Right ventricle myocardium superior (tissue), 1 donor: ENCODE measurements at regions not wholly inside any gene's neighbourhood (a gene's known extent, or its start where the extent isn't known, plus 50 kb on each side); places are given as distances from the start of the nearest gene placed in this dataset.
A peak's percentile ranks its signal among the peaks of the same experiment; 100 is the strongest.
"Not testable (repeated sequence)": the region's sequence is repeated elsewhere in the genome, so short reads cannot be mapped to it uniquely, and the experiment has no call there.

Experiments
- ATAC-seq: fragments of 200-7000 bp; cut with Tn5 transposase; one replicate; pipeline ENCODE4 v1.9.1; 2020; ENCODE audit warnings: mild to moderate bottlenecking; ENCODE audit not compliant: poor library complexity
- DNase-seq: peaks from one replicate; pipeline ENCODE4 v3.0.0-alpha.2; 2020
- intact Hi-C: fragments of 100-400 bp; cut with DNase I; formaldehyde crosslinking; loops from one replicate; pipeline ENCODE4 v1.11.2; 2022
- donor health status: DM: no; HTN: yes; CAD: no; lungs with severe emphysema.

GRCh38 chr6:126824815-126825214 lies 293.7 kb upstream of the RSPO3 start:
- DNase-seq = no peak
- ATAC-seq = no peak
- intact Hi-C loops = no loop called here

DNA sequence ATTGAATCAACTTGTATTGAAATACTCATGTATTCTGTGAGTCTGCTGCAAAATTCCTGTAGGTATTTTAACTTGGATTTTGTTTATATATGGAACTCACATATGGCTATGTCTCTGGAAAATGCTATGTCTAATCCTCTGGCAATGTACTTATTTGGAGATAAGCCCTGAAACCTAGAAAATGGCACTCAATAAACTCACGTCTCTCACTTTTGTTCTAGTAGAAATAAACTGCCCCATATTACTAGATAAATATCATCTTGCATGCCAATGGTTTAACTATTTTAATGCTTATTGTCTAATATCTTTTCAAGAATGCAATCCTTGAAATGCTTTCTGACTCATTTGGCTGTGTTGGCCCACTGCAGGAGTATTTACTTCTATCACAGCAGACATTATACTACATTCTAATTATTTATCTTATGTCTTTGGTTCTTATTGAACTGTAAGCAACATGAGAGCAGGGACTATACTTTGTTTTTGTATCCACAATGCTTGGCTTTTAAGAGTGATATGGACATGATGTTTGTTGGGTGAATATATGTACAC lies 292.2 kb upstream of the RSPO3 start:
- DNase-seq (no peak), ATAC-seq (no peak)
- intact Hi-C loops = no loop called here

DNA sequence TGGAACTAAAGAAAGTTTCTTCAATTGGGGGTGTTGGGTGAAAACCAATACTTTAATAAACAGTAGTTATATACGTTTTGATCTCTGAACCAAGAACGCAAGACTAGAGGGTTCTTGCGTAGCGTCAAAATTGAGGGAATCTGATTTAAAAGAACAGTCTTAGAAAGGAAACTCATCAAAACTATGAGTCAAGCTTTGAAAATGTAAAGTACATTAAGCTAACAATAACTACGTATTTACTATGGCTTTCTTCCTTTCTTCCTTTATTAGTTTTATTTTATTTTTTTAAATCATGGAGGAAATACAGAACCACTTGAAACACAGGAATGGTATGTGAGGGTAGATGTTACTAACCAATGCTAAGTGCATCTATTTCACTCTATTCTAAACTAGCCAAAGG lies 287.0 kb upstream of the RSPO3 start:
- ATAC-seq (no peak), DNase-seq (no peak)
- intact Hi-C loops = no loop called here

DNA sequence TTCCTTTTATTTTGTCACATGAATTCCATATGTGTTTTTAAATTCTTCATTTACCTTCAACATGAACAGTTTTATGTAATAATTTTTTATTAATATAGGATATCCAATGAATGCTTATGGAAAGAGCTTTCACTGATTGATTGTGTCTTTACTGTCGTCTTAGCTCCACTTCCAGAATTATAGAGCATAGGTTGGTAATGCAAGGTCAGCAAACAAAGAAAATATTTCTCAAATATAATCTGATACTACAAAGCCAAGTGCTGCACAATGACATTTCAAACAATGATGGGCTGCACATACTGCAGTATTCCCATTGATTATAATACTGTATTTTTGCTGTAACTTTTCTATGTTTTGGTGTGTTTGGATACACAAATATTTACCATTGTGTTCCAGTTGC lies 275.7 kb upstream of the RSPO3 start:
- intact Hi-C loops = no loop called here
- ATAC-seq (no peak), DNase-seq (no peak)

DNA sequence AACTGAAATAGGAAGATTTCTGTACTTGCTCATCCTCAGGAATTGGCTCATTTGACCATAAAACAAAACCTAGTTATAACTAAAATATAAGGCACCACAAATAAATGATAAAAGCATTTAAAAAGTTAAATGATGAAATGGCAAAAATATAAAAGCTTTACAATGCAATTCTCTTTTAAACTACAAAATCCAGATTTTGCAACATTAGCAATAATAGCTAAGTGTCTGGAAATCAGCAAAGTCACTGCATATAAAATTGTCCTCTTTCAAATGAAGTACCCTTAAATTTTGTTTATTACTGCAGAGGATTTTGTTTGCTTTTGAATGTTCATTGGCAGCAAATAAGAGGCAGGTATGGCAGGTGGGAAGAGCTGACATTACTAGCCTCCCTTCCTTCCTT lies 270.4 kb upstream of the RSPO3 start:
- no peak for ATAC-seq
- no peak for DNase-seq
- intact Hi-C loops = no loop called here

- no peak for ATAC-seq
- DNase-seq = no peak
- intact Hi-C loops = no loop called here
Observed at GRCh38 chr6:126867641-126868040, 250.8 kb upstream of the RSPO3 start.

DNA sequence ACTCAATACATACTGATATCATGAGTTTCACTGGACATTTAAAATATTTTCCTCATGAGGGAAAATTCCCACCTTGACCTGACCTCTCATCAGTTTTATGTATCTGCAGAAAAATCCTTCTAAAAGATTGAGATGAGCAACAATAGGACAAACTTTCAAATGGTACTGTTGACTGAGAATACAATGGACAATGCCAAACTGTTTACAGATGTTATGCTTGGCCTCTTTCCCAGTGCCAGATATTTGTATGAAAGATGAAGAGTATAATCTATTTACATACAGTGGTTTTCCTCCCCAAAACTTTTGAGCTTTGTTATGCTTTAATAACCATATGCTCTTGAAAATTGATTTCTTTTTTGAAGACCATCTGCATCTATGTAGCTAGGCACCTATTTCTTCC lies 245.1 kb upstream of the RSPO3 start:
- intact Hi-C loops = no loop called here
- no peak for ATAC-seq
- DNase-seq = no peak

DNA sequence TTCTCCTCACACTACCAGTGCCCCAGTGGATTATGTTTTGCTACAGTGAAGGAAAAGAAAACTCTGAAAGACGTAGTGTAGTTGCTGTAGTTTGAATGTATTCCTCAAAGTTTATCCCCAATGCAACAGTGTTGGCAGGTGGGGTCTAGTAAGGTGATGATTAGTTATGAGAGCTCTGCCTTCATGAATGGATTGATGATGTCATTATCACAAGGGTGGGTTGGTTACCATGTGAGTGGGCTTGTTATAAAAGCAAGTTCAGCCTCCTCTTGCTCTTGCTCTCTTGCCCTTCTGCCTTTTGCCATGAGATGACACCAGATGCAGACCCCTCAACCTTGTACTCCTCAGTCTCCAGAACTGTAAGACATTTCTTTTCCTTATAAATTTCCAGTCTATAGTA lies 244.7 kb upstream of the RSPO3 start:
- intact Hi-C loops = no loop called here
- DNase-seq (no peak), ATAC-seq (no peak)

- no peak for DNase-seq
- ATAC-seq = no peak
- intact Hi-C loops = no loop called here
Observed at GRCh38 chr6:126876446-126876845, 242.0 kb upstream of the RSPO3 start.

DNA sequence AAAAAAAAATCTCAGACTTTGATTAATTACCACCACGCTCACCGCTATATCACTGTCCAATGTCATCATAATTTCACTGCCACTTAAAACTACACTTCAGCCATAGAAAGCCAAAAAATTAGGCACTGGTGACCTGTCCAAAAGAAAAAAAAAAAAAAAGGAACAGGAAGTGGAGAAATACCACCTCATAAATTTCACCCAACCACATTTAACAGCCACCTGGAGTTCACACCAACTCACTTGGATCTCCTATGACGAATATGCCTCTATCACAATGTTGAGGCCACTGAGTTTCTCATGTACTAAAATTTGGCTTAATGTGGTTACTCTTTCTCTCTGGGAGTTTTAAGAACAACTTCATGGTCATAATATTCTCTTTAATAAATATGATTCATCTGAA lies 237.5 kb upstream of the RSPO3 start:
- ATAC-seq = no peak
- no peak for DNase-seq
- intact Hi-C loops = no loop called here

DNA sequence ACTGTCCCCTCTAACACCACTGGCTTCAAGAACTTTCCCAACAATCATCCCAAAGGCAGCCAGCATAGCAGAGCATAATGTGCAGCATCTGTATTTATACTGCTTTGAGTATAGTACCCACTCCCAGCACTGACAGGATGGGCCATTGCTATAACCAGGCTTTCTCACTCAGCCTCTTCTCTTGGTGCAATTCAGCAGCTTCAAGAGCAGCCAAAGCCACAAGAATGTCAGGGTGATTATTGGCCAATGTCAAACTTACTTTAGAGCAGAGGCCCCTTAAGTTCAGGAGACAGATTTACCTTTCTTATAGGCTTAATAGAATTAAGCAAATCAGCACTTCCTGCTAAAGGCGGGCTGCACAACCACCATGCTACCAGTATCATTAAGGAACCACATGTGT lies 232.4 kb upstream of the RSPO3 start:
- intact Hi-C loops = no loop called here
- DNase-seq = no peak
- ATAC-seq = no peak

DNA sequence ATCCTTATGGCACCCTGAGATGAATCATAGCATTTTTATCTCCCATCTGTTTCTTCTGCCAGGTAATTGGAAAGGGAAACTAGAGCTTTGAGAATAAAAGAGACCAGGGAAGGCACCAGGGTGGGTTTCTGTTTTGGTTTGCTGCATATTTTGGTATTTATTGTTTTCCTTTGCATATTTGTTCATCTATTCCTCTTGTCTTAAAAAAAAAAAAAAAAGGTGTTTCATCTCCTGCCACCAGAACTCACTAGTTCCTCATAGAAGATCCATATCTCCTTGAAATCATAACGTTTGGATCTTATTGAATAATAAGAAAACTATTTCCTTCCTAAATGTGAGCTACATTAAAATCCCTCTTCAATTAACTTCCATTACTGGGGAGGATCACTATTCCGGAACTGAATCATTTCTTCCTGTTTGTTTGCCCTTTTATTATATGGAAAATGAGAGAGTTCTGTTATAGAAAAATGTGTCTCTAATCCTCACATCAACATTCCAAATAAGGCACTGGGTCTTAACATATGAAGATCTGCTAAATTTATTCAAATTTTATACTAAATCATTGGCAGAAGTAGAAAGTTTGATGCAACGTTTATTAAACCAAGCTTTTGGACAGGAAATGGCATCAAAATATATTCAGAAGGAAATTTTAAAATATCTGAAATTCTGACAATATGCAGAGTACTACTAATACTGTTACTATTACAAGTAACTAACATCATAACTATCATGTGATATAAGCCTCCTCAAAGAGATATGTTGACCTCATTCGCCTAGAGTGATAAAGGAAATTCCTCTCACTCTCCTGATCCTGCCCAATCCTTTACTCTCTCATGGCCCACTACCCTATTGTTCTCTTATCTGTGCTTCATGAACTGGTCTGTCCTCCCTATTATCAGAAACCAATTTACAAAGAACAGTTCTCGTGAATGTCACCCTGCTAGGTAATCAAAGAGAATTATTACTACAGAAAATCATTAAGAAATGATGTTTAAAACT lies 229.4 kb upstream of the RSPO3 start:
- no peak for DNase-seq
- intact Hi-C loops = no loop called here

DNA sequence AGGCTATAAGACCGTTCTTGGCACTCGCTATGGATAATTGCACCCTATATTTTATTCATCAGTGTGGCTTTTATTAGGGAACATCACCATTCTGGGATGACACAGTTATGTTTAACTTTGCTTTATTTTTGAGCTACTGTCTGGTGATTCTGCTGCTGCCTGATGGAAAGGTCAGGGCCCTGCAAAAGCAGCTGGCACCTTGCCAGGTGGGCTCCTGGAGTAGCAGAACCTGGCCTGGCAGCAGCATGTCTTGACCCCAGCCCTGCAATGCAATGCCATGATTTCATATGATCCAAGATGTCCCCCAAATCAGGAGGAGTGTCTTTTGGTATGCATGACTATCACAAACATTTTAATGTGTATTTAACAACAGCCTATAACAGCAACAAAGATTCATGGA lies 228.4 kb upstream of the RSPO3 start:
- no peak for ATAC-seq
- DNase-seq = peak; percentile 30
- intact Hi-C loops = no loop called here

More for the DNA sequence above, 229.4 kb upstream of the RSPO3 start:
- ATAC-seq = no peak

- DNase-seq = no peak
- ATAC-seq = no peak
- intact Hi-C loops = no loop called here
Observed at GRCh38 chr6:126891158-126891557, 227.3 kb upstream of the RSPO3 start.

DNA sequence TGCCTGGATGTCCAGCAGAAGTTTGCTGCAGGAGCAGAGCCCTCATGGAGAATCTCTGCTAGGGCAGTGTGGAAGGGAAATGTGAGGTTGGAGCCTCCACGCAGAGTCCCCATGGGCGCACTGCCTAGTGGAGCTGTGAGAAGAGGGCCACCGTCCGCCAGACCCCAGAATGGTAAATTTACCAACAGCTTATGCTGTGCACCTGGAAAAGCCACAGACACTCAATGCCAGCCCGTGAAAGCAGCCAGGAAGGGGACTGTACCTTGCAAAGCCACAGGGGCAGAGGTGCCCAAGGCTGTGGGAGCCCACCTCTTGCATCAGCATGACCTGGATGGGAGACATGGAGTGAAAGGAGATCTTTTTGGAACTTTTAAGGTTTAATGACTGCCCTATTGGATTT lies 225.6 kb upstream of the RSPO3 start:
- ATAC-seq, intact Hi-C loops, DNase-seq: not testable (repeated sequence)

DNA sequence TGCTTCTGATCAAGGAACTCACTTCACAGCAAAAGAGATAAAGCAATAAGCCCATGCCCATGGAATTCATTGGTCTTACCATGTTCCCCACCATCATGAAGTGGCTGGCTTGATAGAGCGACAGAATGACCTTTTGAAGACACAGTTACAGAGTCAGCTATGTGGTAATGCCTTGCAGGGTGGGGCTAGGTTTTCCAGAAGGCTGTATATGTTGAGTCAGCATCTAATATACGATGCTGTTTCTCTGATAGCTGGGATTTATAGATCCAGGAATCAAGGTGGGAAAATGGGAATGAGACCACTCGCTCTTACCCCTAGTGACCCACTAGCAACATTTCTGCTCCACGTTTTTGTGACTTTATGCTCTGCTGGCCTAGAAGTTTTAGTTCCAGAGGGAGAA lies 220.7 kb upstream of the RSPO3 start:
- no peak for ATAC-seq
- no peak for DNase-seq
- intact Hi-C loops = no loop called here

DNA sequence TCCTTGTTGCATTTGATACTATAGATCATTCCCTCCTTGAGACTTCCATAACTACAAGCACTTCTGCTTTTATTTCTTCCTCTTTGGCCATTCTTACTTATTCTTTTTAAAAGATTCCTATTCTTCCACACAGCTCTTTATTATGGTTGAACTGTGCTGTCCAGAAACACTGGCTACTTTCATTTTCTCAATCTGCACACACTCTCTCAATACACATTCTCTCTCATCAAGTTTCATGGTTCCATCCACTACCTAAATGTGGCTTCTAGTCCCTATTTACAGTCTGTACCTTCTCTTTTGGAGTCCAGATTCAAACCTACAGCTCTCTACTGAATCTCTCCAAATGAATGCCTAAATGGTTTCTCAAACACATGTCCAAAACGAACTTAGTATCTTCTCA lies 214.3 kb upstream of the RSPO3 start:
- ATAC-seq (no peak), DNase-seq (no peak)
- intact Hi-C loops = no loop called here

DNA sequence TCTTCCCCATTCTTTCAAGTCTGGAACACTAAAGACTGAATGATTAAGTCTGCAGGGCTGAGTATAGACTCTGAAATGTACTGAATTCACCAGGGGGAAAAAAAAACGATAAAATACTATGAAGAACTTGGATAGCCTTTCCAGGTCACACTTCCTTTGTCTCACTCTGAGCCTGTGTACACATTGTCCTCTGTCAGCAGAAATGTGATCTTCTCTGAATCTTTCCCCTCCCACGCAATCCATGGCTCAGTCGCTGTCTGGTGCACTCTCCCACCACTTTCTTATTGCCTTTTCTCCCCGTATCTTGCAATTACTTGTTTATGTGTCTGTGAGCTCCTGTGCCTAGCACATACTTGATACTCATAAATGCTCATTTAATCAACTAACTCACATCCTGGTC lies 212.6 kb upstream of the RSPO3 start:
- DNase-seq = no peak
- no peak for ATAC-seq
- intact Hi-C loops = no loop called here

- intact Hi-C loops = no loop called here
- no peak for DNase-seq
- ATAC-seq = no peak
Observed at GRCh38 chr6:126907312-126907711, 211.2 kb upstream of the RSPO3 start.

DNA sequence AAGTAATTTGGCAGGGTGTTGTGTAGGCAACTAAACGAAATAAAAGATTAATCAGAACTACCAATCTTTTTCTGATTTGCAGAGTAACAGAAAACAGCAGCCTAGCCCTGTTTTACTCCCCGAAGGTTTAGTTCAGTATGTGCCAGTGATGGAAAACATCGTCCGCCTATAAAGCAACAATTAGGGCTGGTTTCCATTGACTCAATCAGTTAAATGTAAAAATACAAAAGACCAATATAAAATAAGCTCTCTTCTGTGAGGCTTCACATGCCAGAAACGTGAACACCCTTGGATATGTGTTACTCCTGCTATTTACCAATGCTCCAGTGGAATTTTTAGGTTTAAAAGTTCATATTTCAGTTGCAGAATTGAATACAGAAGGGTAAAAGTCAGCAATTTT lies 210.5 kb upstream of the RSPO3 start:
- DNase-seq (no peak), ATAC-seq (no peak)
- intact Hi-C loops = no loop called here
